Right forelimb (tissue), 1 donor: ENCODE measurements at regions not wholly inside any gene's neighbourhood (a gene's known extent, or its start where the extent isn't known, plus 50 kb on each side); places are given as distances from the start of the nearest gene placed in this dataset.

Experiments
- DNase-seq: peaks from one replicate; pipeline ENCODE4 v3.0.0-alpha.2; 2018

DNA sequence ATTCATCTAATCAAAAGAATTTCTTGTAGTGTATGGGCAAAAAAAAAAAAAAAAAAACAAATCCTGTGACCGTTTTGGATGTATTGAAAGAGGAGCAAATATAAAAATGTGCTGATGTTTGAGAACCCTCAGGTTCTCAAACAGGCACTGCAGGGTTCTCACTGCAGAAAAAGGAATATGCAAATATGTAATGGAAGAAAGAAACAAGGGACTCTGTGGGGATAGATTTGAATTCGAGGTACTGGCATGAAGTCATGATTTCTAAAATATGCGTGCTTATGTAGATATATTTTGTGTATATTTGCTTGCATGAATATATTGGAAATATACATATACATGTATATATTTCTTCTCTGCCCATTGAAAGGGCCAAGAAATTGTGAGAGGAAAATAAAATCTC lies 365.0 kb upstream of the RUNX1 start:
- DNase-seq, result no peak

DNA sequence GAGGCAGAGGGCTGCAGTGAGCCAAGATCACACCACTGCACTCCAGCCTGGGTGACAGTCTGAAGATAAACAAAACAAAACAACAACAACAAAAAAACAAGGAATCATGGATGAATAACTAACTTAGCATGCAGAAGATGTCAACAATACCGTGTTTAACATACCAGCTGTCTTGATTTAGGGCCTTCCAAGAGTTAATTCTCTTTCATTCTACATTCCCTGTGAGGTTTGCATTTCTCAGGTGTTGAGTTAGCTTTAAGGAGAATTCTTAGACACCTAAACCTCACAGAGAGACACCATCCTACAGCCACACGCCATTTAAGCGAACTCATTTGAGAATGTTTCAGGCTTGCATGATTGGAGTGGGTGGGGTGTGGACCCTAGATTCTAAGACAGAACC lies 363.1 kb upstream of the RUNX1 start:
- no peak for DNase-seq

DNA sequence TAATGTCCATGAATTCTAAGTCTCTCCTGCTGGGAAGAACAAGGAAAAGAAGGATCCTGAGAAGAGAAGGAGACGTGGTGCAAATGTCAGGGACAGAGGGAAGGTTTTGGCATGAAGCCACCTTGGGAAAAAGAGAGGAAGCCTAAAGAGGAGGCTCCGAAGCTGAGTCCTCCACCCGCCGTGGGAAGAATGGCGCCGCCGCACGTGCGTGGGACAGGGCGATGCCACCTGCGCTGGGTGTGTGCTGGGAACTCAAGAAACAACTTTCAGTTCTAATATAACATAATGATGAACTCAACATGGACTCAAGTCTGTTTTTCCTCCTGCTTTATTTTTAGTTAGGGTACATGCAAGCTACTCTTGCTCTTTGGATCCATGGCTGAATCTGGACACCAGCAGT lies 362.3 kb upstream of the RUNX1 start:
- DNase-seq, result no peak

DNA sequence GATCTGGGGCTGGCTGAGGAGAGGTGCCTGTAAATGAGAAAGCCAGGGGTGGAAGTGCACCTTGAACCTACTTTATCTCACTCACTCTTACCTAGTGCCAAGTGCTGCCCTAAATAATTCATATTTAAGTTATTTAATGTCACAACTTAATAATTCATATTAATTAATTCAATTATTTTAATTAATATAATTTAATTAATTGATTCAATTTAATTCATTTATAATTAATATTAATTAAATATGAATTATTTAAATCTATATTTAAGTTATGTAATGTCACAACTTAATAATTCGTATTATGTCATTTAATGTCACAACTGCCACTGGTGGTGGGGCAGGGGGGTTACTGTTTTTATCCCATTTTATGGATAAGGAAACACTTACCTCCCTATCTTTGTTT lies 361.6 kb upstream of the RUNX1 start:
- no peak for DNase-seq

DNA sequence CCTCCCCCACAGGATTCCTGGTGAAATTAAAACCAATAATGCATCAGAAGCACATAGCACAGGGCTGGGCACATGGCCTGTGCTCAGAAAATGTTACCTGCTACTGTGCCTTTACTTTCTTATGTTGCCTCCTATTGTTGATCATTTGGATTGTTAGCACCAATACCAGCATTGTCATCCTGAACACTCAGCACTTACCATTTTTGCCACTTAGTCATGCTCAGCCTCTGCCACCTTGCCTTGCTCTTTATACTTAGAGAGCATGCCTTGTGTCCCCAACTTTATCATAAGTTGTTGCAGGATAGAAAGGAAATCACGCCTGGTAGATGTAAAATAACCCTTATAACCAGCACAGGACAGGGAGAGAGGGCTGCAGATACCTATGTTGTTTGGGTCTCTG lies 361.0 kb upstream of the RUNX1 start:
- no peak for DNase-seq

- no peak for DNase-seq
These were observed 359.3 kb upstream of the RUNX1 start for GRCh38 chr21:35408401-35408800.

DNA sequence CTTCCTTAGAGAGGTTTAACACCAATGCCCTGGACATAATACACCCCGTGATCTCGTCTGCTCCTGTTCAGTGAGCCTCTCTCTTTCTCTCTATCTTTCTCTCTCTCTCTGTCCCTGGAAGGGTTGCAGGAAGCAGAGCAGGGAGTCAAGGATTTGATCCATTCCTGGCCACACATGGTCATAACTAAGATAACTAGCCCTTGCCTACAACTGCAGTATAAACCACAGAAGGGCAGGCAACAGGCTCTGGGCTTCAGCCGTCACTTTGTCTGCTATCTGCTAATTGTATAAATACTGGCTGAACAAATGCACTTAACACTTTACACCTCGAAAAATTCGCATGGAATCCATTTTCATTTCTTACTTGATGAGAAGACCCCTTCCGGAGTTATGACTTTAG lies 357.5 kb upstream of the RUNX1 start:
- DNase-seq, result no peak

- no peak for DNase-seq
These were observed 356.9 kb upstream of the RUNX1 start for GRCh38 chr21:35405981-35406380.

DNA sequence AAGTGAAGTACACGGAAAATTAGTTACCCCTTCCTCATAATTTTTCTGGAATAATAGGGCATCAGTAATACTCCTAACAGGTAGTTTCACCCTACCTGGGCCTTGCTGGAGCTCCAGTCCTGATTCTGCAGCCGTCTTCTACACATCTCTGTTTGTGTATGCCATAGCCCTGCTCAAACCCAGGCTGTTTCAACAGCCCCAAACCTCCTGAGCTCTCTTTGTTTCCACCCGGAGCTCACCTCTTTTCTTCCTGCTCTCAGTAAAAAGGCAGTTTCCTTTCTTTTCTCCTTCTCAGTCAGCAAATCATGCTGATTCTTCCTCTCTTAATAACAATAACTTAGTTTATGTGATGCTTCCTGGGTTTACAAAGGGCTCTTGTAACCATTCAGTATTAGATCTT lies 355.1 kb upstream of the RUNX1 start:
- no peak for DNase-seq

GRCh38 chr21:35402061-35402460 lies 353.0 kb upstream of the RUNX1 start:
- DNase-seq, result no peak

GRCh38 chr21:35401476-35401875 lies 352.4 kb upstream of the RUNX1 start:
- no peak for DNase-seq

DNA sequence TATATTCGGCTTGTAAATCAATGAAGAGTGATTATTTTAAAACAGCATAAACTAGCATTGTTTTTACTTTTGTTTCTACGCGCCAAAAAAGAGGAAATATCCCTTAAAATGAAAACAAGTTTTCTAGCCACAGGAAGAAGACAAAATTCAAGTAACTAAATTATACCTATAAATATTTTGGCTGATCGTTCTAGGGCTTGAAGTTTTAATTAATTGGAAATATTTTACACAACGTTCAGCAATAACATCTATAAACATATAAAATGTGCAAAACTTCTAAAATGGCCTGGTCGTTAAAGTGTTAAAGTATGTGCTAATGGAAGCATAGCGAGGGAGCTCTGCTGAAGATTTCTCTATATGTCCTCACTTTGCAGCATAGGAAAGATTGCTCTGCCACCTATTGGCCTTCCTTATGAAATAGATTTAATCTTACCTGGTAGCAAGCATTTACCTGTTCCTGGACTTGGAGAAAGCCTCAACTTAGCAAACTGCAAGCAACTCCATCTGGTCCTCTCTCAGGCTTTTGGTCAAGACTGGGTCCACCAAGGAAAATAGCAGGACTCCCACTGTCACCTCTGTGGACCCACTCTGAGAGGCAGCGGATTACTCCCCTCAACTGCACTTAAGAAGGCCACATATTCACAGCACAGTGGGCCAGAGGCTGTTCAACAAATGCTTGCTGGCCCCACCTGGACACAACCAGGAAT lies 351.3 kb upstream of the RUNX1 start:
- DNase-seq, result no peak

GRCh38 chr21:35399706-35400105 lies 350.6 kb upstream of the RUNX1 start:
- no peak for DNase-seq

- DNase-seq, result no peak
These were observed 350.0 kb upstream of the RUNX1 start for GRCh38 chr21:35399002-35399530.

DNA sequence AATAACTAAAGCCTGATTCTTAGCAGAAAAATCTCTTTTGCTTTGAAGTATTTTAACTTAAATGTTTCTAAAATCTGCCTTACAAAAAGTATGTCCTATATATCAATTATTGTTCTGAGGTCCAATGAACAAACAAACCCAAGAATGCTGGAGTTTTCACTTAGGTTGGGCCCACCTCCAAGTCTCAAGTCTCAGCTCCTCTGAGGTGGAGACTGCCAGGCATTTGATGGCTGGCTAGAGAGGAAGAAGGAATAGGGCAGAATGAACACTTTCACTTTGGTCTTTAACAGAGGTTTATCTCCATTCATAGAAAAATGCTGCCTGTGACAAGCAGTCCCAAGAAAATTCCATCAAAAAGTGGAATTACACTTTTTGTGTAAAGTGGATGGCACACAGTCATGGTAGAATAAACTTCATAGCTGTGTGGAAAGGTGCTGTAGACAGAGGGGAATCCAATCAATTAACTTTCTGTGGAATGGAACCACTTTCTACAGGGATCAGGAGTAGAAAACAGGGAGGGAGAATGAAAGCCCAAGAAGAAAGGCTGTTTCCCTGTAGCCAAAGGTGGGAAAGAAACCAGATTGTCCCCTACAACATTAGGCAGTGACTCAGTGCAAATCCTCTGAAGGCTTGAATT lies 349.4 kb upstream of the RUNX1 start:
- DNase-seq, result no peak

- DNase-seq, result no peak
These were observed 348.7 kb upstream of the RUNX1 start for GRCh38 chr21:35397781-35398180.

DNA sequence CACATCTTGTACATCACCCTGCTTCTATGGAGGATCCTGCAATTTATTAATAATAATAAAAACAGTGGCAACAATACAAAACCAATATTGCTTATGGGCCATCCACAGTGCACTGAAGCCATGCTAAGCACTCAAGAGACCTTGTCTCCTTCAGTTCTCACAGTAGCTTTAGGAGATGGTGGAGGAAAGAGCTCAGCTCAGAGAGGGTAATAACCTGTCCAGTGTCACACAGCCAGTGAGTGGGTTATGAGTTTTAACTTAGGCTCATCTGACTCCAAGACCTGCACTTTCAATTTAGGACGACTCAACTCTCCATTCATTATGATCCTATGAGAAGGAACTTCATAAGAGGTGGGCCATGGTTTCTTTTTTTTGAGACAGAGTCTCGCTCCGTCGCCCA lies 347.6 kb upstream of the RUNX1 start:
- DNase-seq, result no peak

- no peak for DNase-seq
These were observed 346.6 kb upstream of the RUNX1 start for GRCh38 chr21:35395728-35396127.

- no peak for DNase-seq
These were observed 345.7 kb upstream of the RUNX1 start for GRCh38 chr21:35394634-35395369.

- no peak for DNase-seq
These were observed 344.9 kb upstream of the RUNX1 start for GRCh38 chr21:35394049-35394448.

DNA sequence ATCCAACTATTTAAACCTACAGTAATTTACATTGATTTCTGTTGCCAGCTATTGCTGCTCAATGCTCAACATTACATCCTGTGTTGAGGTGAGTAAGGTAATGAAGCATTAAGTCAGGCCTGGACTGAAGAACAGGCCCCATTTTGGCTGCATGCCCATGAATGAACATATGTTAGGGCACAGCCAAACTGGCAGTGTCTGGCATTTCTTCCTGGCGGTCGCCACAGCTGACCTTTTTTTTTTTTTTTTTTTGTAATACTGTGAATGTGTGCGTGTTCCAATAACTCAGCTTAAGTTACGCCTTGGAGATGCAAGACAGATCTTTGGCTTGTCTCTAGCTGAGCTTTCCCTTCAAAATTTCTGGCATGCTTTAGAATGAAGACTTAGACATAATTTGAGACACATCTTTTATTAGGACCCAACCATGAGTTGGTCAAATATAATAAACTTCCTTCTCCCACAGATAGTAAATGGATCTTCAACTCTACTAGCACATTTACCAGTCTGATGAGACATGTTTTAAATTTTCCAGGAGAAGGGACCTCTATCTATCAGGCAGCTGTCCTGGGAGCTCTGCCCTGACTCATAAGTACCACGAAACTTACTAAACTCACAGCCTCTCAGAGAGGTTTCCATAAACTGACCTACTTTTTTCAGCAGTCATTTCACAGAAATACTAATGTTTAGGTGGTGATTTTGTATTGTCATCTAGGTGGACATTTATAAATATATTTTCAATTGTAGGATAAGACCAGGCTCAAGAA lies 341.1 kb upstream of the RUNX1 start:
- no peak for DNase-seq

DNA sequence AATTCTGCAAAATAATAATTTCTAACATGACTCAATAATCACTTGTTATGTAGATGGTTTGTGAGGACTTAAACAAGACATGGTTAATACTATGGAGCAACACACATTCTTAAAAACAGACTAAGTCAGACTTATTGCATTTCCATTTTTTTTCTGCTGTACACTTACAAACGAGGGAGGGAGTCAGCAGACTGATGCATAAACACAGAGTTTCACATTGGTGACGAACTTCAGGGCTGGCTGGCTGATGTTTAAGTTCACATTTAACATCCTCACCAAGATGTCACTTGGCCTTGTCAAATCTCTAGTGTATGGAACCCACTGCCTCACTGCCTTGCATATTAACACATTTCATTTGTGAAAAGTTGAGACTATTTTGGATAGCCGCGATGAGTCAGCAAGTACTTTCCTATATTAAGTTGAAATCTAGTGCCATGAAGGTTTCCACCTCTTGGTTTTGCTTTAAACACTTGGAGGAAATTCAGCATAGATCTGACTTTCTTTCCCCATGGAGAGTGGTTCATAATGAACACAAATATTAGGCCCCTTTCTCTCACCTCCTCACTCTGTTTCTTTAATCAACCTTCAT lies 337.5 kb upstream of the RUNX1 start:
- DNase-seq, result no peak

DNA sequence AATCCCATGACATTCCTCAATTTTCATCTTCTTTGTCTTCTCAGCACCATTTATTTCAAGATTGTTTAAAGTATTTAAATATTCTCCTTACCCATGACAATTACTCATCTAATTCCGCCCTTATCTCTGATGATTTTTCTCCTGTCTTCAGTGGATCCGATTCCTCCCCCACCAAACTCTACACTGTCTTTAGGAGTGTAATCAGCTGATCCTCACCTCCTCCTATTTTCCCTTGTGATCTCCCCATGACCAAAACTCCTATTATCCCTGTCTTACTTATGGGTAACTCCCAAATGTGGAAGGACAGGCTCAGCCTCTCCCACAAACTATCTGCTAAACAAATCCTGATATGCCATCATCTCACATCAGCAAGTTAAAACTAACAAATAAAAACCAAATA lies 335.3 kb upstream of the RUNX1 start:
- DNase-seq, result no peak
